Ishikawa (cell line): ENCODE measurements at regions not wholly inside any gene's neighbourhood (a gene's known extent, or its start where the extent isn't known, plus 50 kb on each side); places are given as distances from the start of the nearest gene placed in this dataset.

ENCODE experiments used
- EP300 ChIP-seq: IDR thresholded peaks from 2 replicates; pipeline ENCODE4 v1.6.1; 2012; ENCODE audit warnings: borderline replicate concordance
- RAD21 ChIP-seq: IDR thresholded peaks from 2 replicates; pipeline ENCODE4 v1.6.1; 2012; ENCODE audit warnings: low read depth
- TCF12 ChIP-seq: IDR thresholded peaks from 2 replicates; pipeline ENCODE4 v1.6.1; 2012; ENCODE audit warnings: low read depth

DNA sequence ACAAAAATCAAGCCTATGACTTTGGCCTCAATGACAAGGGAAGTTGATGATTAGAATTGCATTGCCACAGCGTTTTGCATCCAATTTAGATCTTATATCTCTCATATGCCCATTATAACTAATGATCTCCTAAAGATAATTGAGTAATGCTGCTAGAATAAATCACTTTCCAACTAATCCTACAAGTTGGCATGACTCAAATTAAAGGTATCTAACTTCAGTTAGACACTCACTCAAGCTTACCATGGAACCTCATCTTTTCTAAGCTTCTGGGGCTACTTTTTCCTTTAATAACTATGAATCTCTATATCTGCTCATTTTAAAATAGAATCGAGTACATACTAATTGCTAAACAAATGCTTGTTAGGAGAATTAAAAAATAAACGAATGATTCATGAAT is 427.8 kb downstream of the BTG1 start:
- TF ChIP-seq RAD21 (no peak), EP300 (no peak), TCF12 (no peak)
